Body of pancreas (tissue), 4 donors: ENCODE measurements at regions not wholly inside any gene's neighbourhood (a gene's known extent, or its start where the extent isn't known, plus 50 kb on each side); places are given as distances from the start of the nearest gene placed in this dataset.

Source experiments
- ATAC-seq: fragments of 150-250 bp; one replicate; pipeline ENCODE4 v1.9.1; 2016
- DNase-seq, 4 donors: peaks; one replicate each; pipeline ENCODE4 v3.0.0-alpha.2; 2019
- H3K27ac ChIP-seq, 4 donors: fragments of 200-600 bp; sonication (generic); 1 replicate in 3 of 4; 2 replicates in 1 of 4; pipeline versions ENCODE4 v1.5.1 to v1.6.1; 2016 to 2019; ENCODE audit warnings: mild to moderate bottlenecking in 1 of 4, mixed read lengths in 1 of 4, moderate library complexity in 1 of 4
- H3K27me3 ChIP-seq, 2 donors: fragments of 200-600 bp; sonication (generic); one replicate each; pipeline ENCODE4 v1.6.0; 2016; ENCODE audit warnings: mild to moderate bottlenecking in 1 of 2
- H3K36me3 ChIP-seq, 2 donors: fragments of 200-600 bp; sonication (generic); replicated peaks in 1 of 2; 2 replicates each; pipeline ENCODE4 v1.5.1; 2016; ENCODE audit warnings: low read depth in 2 of 2; ENCODE audit not compliant: insufficient read depth in 1 of 2
- H3K4me1 ChIP-seq: fragments of 200-600 bp; sonication (generic); one replicate; pipeline ENCODE4 v1.6.0; 2016
- H3K4me3 ChIP-seq, 2 donors: fragments of 200-600 bp; sonication (generic); 1 replicate in 1 of 2; 2 replicates in 1 of 2; pipeline ENCODE4 v1.5.1; 2016 to 2019
- H3K9me3 ChIP-seq, 3 donors: fragments of 200-600 bp; sonication (generic); 1 replicate in 2 of 3; 2 replicates in 1 of 3; pipeline ENCODE4 v1.5.1; 2016
- CTCF ChIP-seq, 7 experiments: fragments of 450-650 bp in 4 of 7; fragments of 200-600 bp in 3 of 7; sonication (generic) in 3 of 7; IDR thresholded peaks; one replicate each; pipeline ENCODE4 v1.5.1; 2016 to 2019; ENCODE audit warnings: antibody characterized with exemption in 7 of 7
- POLR2A ChIP-seq, 3 donors: fragments of 450-650 bp; IDR thresholded peaks; one replicate each; pipeline ENCODE4 v1.6.1; 2016; ENCODE audit warnings: antibody characterized with exemption in 3 of 3, mild to moderate bottlenecking in 2 of 3
- WGBS, 2 donors: methylation state at CpG; one replicate each; pipeline ENCODE4 v1.1.5; 2017; 5-methylcytosine and 5-hydroxymethylcytosine counted together
- intact Hi-C: fragments of 100-400 bp; cut with DNase I; formaldehyde crosslinking; loops from one replicate; pipeline ENCODE4 v1.15.1; 2023

GRCh38 chr6:48859562-48860123, 603.4 kb downstream of the MMUT start:
- no peak for ATAC-seq
- intact Hi-C loops, result no loop called here
- H3K36me3 ChIP-seq, result no peaks in the 10 kb centered on the region

GRCh38 chr6:48845219-48845618, 617.8 kb downstream of the MMUT start:
- Histone ChIP-seq H3K9me3 (no peaks in the 10 kb centered on the region), H3K27me3 (no peaks in the 10 kb centered on the region), H3K4me1 (no peaks in the 10 kb centered on the region), H3K36me3 (no peaks in the 10 kb centered on the region), H3K4me3 (no peak overlapping the region), H3K27ac (no peak overlapping the region)
- no peak for ATAC-seq
- no peak for DNase-seq
- TF ChIP-seq CTCF (IDR thresholded peaks at IDR 0.05) (no peak), POLR2A (IDR thresholded peaks at IDR 0.05) (no peak)
- 35% methylated on average over 3 of the region's 3 CpGs; no CpG with 5 or more reads in 1 of the 2 donors for WGBS, 2 donors
- intact Hi-C loops, result no loop called here

More at GRCh38 chr6:48859562-48860123, 603.4 kb downstream of the MMUT start:
- no peak overlapping the region for H3K27ac ChIP-seq
- no peak for TF ChIP-seq CTCF (IDR thresholded peaks at IDR 0.05)
- no peak for TF ChIP-seq POLR2A (IDR thresholded peaks at IDR 0.05)
- no peaks in the 10 kb centered on the region for H3K9me3 ChIP-seq
- no peaks in the 10 kb centered on the region for H3K4me1 ChIP-seq
- 16 to 17% methylated on average over 2 of the region's 2 CpGs for WGBS, 2 donors
- no peaks in the 10 kb centered on the region for H3K27me3 ChIP-seq
- no peak overlapping the region for H3K4me3 ChIP-seq
- DNase-seq, result no peak

- Histone ChIP-seq H3K27me3 (no peaks in the 10 kb centered on the region), H3K36me3 (no peaks in the 10 kb centered on the region), H3K27ac (no peak overlapping the region), H3K9me3 (no peaks in the 10 kb centered on the region), H3K4me3 (no peak overlapping the region), H3K4me1 (no peaks in the 10 kb centered on the region)
- no peak for DNase-seq
- WGBS, 2 donors, result 63 to 85% methylated on average over 2 of the region's 2 CpGs
- TF ChIP-seq POLR2A (IDR thresholded peaks at IDR 0.05) (no peak), CTCF (IDR thresholded peaks at IDR 0.05) (no peak)
- intact Hi-C loops, result no loop called here
- ATAC-seq, result no peak
Measured at GRCh38 chr6:48844696-48845095, 618.4 kb downstream of the MMUT start.

GRCh38 chr6:48840896-48841295, 622.2 kb downstream of the MMUT start:
- H3K27ac ChIP-seq, result no peak overlapping the region
- H3K36me3 ChIP-seq, result no peaks in the 10 kb centered on the region
- no peak for DNase-seq
- ATAC-seq, result no peak
- no peak for TF ChIP-seq CTCF (IDR thresholded peaks at IDR 0.05)
- no peak for TF ChIP-seq POLR2A (IDR thresholded peaks at IDR 0.05)
- H3K4me1 ChIP-seq, result no peaks in the 10 kb centered on the region
- H3K4me3 ChIP-seq, result no peak overlapping the region
- H3K9me3 ChIP-seq, result no peaks in the 10 kb centered on the region
- H3K27me3 ChIP-seq, result no peaks in the 10 kb centered on the region
- intact Hi-C loops, result no loop called here
- 54 to 90% methylated on average over 1 of the region's 1 CpG for WGBS, 2 donors

- 0 to 9% methylated on average over 2 of the region's 2 CpGs for WGBS, 2 donors
- no peaks in the 10 kb centered on the region for H3K36me3 ChIP-seq
- DNase-seq, result no peak
- no peaks in the 10 kb centered on the region for H3K9me3 ChIP-seq
- no peaks in the 10 kb centered on the region for H3K27me3 ChIP-seq
- no peak for ATAC-seq
- H3K27ac ChIP-seq, result no peak overlapping the region
- intact Hi-C loops, result no loop called here
- no peaks in the 10 kb centered on the region for H3K4me1 ChIP-seq
- no peak overlapping the region for H3K4me3 ChIP-seq
- TF ChIP-seq CTCF (IDR thresholded peaks at IDR 0.05), result no peak
- no peak for TF ChIP-seq POLR2A (IDR thresholded peaks at IDR 0.05)
Measured at GRCh38 chr6:48839206-48839605, 623.8 kb downstream of the MMUT start.
